GM21619 (cell line): ENCODE measurements at regions not wholly inside any gene's neighbourhood (a gene's known extent, or its start where the extent isn't known, plus 50 kb on each side); places are given as distances from the start of the nearest gene placed in this dataset.

ENCODE experiments used
- ATAC-seq: cut with Tn5 transposase; IDR thresholded peaks from one replicate; pipeline ENCODE4 v1.9.1; 2021; ENCODE audit not compliant: unreplicated experiment

DNA sequence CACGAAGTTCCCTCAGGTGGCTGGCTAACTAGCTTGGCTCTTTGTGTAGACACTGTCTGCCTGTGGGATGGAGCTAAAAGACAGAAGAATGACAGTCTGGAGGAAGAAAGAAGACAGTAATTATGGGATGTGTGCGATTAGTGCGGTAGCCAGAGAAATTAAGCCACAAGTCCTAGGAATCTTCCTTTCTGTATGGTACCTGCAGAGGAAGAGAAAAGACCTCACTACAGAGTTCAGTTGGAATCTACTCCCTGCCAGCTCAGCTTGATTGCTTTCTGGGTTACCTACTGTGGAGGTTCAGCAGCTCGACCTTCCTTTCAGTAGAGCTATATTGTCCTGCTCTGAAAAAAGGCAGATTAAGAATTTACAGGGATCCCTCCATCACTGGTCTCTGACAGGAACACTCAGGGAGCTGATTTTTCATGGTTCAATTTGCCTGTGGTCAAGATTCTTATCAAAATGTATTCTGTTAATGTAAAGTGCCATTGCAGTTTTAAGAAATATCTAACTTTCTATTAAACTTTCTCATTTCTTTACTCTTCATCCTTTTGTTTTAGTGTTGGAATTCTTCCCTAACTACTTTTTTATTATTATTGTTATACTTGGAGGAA, 187.2 kb downstream of the CENPW start:
- no peak for ATAC-seq

DNA sequence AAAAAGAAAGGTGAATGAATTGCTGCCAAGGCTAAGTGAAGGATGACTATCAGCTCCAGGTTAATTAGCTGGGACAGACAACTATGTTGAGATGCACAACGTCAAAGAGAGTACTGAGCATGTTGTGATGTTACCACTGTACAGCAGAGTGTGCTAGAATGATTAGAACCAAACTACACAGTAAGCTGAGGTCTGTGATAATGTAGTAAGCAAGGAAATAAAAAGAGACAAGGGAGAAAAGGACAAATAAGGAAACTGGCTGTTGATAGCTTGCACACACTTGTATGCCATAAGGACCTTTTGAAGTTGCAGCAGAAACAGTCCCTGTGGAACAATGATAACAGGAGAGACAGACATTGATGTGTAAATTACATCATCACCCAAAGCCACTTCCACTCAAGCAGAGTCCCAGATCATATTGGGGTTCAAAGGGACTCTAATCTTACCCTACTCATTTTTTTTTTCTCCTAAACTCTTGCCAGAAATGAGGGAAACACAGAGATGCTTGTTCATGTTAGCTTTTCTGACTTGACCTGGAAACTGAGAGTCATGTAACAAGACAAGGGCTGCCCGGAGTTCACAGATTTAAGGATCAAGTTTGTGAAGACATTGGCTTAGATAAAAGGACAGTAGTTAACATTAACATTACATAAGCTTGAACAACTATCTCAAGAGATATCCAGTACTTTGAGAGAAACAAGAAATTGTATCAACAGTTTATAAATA, 189.9 kb downstream of the CENPW start:
- ATAC-seq, result no peak

DNA sequence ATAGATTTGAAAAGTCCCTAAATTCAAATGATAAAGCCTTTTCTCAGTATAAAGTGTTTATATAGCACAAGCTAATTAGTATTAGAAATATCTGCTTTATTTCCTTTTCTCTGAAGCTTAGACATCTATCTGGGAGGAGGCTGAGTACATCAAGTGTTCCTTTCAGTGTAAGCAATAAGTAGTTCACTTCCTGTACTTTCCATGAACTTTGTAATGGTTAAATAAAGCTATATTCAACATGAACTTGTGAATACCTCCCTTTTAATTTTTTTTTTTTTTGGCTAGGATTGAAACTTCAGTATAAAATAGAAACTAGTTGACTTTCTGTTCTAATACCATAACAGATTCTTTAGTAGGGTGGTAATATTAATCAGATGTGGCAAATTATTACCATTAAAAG, 190.9 kb downstream of the CENPW start:
- ATAC-seq, result no peak

DNA sequence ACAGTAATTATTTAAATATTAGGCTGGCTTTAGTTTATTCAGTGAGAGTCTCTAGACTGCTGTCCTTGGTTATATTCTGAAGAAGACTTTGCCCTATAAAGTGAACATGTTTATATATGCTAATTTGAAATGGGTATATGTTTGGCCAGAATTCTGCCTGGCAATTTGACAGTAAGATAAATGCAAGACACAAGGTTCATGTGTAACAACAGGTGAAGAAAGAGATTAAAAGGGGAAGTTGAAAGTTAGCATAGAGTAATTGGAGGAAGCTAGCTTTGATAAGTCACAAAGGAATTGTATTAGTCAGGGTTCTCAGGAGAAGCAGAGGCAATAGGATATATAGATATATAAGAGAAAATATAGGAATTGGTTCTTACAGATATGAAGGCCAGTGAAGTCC, 191.4 kb downstream of the CENPW start:
- ATAC-seq, result peak; percentile 17

DNA sequence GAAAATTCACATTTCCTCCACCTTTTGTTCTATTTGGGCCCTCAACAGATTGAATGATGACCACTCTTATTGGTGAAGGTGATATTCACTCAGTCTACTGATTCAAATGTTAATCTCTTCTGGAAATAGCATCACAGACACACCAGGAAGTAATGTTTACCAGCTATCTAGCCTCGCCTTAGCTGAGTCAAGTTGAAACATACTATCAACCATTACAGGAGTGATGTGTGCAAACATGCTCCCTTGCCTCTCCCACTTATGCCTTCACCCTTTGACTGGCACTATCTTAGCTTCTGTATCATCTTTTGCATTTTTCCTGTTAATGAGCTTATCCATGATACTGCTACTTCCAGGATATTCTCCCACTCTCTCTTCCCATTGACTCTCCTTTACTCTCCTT, 191.9 kb downstream of the CENPW start:
- ATAC-seq, result peak; percentile 83

DNA sequence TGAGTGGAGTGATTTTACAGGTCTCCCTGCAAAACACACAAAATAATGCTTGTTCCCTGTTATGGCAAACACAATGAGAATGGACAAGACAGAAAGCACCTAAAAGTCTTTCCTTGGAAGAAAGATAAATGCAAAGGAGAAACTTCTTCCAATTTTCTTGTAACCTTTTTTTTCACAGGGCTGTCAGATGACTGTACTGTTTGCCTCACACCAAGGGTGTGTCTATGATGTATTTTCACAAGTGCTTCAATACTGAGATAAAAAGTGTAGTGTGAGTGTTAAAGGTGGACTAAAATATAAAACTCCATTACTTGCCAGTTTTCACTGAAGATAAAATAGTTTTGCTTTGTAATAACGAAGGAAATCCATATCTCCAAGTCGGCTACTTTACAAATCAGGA, 194.5 kb downstream of the CENPW start:
- no peak for ATAC-seq

DNA sequence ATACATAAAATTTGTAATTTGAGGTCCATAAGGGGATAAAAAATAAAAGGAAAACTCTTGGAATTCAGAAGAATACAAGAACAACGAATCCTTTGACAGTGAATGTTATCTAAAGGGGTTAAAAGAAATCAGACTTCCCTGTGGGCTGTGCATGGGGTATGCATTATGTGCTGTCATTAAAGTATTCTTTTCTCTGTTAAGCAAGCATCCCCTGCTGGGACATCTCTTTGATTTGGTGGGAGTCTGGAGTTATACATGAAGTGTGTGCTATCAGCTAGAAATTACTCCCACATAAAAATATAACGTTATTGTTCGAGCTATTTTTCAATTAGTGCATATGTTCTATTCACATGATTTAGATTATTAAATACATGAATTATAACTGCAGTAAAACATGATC, 195.2 kb downstream of the CENPW start:
- ATAC-seq, result no peak

DNA sequence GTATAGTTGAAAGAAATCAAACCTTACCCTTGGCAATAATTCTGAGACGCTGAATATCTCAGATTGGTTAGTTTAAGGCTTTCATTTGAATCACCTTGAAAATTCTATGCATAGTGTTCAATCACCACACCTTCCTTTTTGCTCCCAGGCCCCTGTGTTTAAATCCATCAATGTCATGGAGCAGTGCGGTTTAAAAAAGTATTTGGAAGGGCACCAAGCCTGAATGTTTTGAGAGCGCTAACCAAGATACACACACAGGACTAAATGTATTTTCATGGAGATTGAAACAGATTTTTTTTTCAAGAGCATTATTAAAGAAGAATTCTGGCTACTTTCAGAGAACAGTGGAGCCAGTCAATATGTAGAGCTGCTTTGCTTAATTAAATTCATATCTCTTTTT, 195.7 kb downstream of the CENPW start:
- ATAC-seq, result no peak

DNA sequence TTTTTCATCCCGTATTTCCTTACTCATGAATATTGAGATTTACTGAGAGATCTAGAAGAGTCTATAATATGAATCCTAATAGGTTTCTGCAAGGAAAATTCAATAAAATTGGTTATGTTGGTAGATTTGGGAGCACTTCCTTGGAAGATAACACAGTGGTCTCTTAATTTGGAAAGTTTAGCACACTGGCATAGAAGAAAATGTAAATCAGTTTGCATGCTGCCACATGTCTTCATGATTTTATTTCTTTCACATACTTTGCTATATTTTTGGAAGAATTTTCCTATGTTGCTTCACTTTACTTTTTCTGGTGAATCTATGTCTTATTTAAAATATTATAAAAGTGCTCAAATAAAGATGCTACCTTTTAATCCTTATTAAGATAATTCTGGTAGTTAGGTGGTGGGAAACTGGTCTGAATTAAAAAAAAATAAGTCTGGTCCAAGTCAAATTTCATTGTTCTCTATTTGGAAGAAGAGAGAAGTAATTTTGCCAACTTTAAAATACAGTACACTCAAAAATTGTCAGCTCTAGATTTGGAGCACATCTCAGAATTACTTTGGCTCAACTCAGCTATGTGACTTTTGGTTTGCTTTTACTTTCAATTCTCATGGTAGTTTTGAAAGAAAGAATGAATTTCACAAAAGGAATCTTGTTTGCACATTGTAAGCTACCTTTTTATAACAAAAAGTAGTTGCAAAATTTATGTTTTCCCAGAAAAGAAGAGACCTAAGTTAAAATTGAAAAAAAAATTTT, 197.3 kb downstream of the CENPW start:
- ATAC-seq, result no peak

DNA sequence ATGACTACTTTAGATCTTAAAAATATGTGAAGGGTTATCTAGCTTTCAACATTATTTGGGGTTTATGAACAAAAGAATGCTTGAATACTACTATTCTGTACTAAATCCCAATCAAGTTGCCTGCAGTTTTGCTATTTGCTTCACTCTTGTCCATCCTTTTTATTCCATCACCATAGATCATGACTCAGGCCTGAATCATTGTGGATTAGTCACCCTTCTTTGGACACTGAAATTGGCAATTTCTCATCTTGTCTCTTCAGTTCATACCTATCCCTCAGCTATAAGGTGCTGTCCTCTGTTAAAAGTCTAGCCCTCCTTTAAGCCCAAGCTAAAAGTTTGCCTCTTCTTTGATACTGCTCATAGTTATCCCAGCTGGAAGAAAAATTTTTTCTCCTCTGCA, 199.1 kb downstream of the CENPW start:
- ATAC-seq, result no peak

DNA sequence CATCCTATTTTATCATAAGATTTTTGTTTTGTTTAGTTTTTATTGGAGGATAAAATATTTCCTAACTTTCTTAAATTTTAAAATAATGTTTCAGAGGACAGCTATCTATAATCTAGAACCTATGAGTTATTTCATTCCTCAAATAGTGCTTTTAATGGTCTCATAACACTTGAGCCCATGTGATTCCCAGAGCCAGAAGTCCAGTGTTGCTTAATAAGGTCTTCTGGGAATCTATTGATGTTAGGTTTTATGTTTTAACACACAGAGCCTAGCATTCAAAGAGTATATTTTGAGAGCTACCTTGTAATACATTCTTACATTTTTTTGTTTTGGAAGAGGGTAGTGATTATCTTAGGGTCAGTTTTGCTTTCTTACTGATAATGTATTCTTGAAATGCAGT, 200.2 kb downstream of the CENPW start:
- no peak for ATAC-seq

DNA sequence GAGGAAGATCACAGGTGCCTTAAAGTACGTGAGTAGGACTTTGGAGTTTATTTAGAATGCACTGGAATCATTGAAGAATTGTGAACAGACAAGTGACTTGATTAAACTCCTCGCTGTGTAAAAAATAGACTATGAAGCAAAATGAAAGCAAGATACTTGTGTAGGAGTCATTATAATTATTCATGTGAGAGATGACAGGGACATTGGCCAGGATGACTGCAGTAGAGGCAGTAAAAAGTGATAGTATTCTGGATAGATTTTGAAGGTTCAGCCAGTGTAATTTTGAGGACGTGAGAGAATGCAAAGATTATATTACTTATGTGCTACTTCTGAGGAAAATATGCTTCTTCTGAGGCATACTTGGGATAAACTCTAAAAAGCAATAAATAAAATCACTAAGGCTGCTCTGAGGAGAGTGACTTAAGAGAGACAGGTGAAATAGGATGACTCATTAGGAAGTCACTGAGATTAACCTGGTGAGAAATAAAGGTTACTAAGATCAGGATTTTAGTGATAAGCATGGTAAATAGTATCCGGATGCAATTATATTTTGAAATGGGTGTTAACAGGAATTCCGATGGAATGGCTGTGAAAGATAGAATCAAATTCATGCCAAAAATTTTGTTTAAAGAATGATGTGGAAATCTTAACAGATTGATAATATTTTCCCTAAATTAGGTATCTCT, 202.0 kb downstream of the CENPW start:
- ATAC-seq, result no peak

DNA sequence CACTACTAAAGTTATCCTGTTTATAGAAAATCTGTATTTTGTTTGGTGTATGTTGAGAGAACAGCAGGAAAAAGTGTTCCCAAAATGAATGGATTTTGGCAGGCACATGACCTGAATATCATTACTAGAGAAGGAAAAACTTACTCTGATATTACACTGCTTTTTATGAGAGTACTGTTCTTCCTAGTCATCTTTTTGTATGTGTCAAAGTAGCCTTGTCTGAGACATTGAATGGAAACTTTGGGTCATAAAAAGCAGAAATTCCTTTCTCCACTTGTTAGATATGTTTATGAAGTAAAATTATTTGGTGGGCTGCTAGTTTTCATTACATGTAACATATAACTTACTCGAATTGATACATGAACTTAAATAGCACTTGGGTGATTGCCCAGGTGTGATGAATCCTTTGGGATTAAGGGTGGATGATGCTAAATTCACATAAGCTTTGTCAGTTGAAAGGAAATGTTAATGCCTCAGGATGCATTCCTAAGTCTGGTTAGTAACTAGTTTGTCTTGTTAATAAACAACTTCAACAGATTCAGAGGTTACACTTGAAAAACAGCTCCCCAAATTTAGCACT, 206.7 kb downstream of the CENPW start:
- ATAC-seq, result no peak

DNA sequence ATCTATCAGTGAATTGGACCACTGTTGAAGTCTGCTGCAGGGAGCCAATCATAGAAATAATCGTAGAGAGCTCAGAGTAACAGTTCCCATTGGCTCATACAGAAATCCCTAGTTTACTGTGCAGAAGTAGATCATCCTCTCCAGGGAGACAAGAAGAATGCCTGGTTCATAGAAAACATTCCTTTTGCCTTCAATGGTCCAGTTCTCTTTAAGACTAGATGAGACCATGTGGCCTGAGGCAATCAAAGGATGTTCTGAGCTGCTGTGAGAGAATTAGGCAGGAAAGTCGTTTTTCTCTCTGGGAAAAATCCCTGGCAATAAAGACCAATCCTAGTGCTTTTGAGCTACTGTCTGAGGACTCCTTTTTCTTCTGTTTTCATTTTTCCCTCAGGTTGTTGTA, 208.4 kb downstream of the CENPW start:
- ATAC-seq, result no peak

DNA sequence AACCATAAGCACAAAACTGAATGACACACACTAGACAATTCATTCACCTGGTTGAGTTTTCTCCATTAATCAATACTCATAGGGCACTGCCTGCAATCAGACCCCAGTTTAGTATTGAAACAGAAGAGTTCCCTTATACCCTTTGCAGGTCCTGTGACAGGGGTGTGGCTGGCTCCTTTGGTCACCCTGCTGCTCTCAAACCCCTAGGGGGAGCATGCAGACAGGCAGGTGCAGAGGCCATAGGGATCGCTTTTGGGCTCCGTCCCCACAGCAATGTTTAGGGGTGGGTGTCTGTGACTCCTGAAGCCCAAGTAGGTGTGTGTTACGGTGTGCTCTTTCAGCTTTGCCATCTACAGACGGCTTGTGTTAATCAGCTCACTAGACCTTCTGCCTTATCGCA, 210.4 kb downstream of the CENPW start:
- ATAC-seq, result no peak

DNA sequence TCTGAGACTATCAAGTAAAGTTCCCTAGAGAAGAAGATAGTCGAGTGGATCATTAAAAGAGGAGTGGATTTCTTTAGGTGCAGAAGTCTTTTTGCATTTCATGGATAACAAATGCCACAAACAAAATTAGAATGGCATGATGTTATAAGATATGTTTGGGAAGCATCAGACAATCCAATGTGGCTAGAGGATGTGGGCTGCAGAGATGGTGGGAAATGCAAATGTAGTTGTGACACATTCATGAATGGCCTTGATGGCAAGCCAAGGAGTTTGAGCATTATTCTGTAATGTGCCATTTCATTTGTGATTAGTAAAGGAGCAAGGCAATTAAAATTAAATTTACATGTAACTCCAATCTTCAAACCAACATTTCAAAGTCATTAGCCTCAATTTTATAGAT, 211.9 kb downstream of the CENPW start:
- ATAC-seq, result no peak

DNA sequence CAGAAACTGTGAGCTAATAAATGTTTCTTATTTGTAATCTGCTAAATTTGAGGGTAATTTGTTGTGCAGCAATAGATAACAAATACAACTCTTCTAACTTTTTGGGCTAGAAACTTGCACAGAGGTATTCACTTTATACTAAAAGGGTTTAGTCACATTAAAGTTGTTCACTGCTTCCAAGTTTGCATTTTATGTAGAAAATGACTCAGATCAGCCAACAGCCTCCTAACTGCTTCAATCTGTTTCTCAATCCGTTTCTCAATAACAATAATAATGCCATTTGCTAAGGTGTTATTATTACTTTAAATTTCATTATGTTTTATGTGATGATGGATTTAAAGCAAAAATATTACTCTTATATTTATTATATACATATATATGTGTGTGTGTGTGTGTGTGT, 213.9 kb downstream of the CENPW start:
- ATAC-seq, result no peak

DNA sequence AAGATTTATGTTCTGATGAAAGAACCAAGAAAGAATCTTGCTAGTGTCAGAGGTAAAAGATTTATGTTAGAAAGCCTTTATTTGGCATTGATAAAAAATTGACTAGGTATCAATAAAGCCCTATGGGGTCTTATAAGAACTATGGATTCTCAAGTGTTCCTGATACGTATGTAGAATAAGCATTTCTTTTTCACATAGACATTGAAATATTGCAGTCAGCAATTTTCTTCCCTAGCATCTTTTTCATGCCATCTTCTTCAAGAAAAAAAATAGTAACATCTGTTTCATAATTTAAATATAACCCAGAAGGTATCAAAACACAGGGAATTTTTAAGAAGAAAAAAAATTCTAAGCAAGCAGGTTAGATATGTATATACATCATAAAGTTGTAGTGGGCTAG, 230.6 kb downstream of the CENPW start:
- ATAC-seq, result no peak

DNA sequence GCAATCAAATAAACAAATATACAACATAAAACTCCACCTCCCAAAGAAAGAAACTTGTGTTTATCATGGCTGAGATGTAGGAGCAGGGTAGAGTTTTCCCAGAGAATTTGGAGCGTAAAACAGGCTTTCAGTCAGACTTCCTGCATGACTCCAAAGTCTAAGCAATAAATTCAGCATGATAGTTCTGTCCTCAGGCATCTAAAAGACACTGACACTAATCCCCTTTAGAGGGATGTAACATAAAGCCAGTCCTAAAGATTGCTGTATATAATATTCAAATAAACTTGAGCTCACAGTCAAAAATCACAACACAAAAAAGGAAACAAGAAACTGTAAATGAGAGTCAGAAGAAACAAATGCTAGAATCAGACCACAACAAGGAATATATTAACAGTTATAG, 234.4 kb downstream of the CENPW start:
- ATAC-seq, result no peak

DNA sequence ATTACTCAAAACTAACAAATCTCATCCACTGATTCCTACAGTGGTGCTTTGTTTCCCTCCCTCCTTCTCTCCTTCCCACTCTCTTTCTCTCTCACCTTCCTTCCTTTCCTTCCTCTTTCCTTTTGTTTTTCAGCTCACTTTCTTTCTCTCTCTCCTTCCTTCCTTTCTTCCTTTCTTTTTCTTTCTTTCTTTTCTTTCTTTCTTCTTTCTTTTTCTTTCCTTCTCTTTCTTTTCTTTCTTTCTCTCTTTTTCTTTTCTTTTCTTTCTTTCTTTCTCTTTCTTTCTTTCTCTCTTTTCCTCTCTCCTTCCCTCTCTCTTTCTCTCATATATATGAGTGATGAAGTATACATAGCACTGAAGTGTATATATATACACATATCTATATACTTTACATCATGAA, 241.4 kb downstream of the CENPW start:
- ATAC-seq, result no peak

DNA sequence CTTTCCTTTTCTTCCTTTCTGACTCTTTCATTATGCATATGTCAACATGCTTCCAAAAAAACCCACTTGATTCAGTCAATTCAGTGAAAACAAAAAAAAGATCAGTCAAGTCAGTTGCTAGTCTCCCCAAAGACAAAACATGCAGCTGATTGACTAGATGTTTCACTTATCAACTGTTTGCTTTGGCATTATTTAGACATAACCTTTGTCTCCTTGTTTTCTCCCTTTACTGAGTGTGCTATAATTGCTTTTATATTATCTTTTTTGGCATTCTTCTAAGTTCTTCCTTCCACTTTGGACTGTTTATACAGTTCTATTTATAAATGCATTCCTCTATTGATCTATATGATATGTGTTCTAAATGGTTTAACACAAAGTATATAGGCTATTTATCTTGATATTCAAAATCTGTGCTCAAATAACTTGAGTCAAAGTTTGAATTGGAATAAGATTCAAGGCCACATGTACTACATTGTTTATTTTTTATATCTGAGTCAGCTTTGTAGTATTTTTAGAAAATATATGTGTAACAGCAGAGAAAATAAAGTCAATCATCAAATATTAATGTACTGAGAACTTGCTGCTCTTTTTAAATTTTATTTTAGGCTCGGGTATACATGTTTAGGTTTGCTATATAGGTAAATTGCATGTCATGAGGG, 260.5 kb downstream of the CENPW start:
- no peak for ATAC-seq
